ENCODE measurements at regions not wholly inside any gene's neighbourhood (a gene's known extent, or its start where the extent isn't known, plus 50 kb on each side); places are given as distances from the start of the nearest gene placed in this dataset.

DNA sequence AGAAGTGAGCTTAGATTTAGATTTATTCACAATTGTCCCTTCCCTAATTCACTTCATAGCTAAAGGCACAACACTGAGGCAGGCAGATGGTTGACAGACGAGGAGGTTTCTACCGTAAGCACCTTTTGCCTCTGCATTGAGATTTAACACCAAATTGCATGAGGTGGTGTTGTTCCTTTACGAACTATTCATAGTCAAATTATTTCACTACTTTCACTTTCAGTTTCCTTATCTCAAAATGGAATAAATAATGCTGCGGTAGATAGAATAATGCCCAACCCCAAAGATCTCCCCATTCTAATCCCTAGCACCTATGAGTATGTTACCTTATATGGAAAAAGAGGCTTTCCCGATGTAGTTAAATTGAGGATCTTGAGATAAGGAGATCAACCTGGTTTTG is 58.9 kb upstream of the LINC00305 start:
- H3K9me3 ChIP-seq (ENCODE audit: insufficient read depth, low read depth, low read length) = no peaks in the 10 kb centered on the region
- no peak overlapping the region for H3K9ac ChIP-seq (ENCODE audit: low read length)
- no peak overlapping the region for H3K4ac ChIP-seq (ENCODE audit: low read depth, low read length)
- no peak overlapping the region for H3K18ac ChIP-seq (ENCODE audit: low read length)
- no peak overlapping the region for H2AK5ac ChIP-seq (ENCODE audit: low read length)
- H3K23ac ChIP-seq (ENCODE audit: low read length) = no peak overlapping the region
- H3K79me2 ChIP-seq (ENCODE audit: control insufficient read depth, insufficient read depth, low read length, poor library complexity) = no peaks in the 10 kb centered on the region
- H4K8ac ChIP-seq (ENCODE audit: low read depth, low read length) = no peak overlapping the region
- no CpG with 5 or more reads among the region's 5 CpGs for WGBS (ENCODE audit: extremely low coverage, insufficient coverage, insufficient read length)
- peaks cover 5% of the 10 kb centered on the region for H3K79me1 ChIP-seq (ENCODE audit: low read length)
- H4K91ac ChIP-seq (ENCODE audit: low read depth, low read length) = no peak overlapping the region
- H3K27ac ChIP-seq (ENCODE audit: low read depth, low read length) = no peak overlapping the region
- H3K4me3 ChIP-seq (ENCODE audit: low read depth, low read length) = no peak overlapping the region
- H3K14ac ChIP-seq (ENCODE audit: low read length) = no peak overlapping the region
- H2AFZ ChIP-seq (ENCODE audit: insufficient read depth, low read length, poor library complexity) = no peak overlapping the region
- no peaks in the 10 kb centered on the region for H3K36me3 ChIP-seq (ENCODE audit: control insufficient read depth in 1 of 2, insufficient read depth in 2 of 2, low read length in 2 of 2)
- H4K12ac ChIP-seq (ENCODE audit: low read depth, low read length) = no peak overlapping the region
- H3K27me3 ChIP-seq (ENCODE audit: insufficient read depth, low read length) = no peaks in the 10 kb centered on the region
- no peak overlapping the region for H3K4me2 ChIP-seq (ENCODE audit: low read length)
- DNase-seq = no peak
- H2BK12ac ChIP-seq (ENCODE audit: low read length) = peak overlapping the region; percentile 30
- peaks cover 8 to 15% of the 10 kb centered on the region in 2 experiments for H3K4me1 ChIP-seq (ENCODE audit: control insufficient read depth in 1 of 2, insufficient read depth in 2 of 2, low read length in 2 of 2)
- H2BK120ac ChIP-seq (ENCODE audit: insufficient read depth, low read length, poor library complexity) = no peak overlapping the region
- H2BK5ac ChIP-seq (ENCODE audit: low read depth, low read length, poor library complexity) = no peak overlapping the region

DNA sequence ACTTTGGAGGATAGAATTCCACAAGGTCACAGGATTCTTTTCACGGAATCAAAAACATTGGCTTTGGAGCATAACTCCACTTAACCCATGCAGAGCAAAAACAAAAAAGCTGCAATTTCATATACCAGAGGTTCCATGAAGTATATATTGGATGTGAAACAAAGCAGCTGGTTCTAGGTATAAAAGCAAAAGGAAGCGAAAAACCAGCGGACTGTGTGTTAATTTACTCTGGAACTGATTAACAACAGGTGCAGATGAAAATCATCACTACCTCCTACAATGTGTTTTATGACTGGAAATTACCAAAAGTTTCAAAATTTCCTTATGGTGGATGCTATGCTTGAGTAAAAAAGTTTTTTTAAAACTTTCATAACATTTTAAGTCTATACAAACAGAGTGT is 54.4 kb upstream of the LINC00305 start:
- no peak overlapping the region for H3K4ac ChIP-seq (ENCODE audit: low read depth, low read length)
- no peak overlapping the region for H3K9ac ChIP-seq (ENCODE audit: low read length)
- no peak overlapping the region for H2BK12ac ChIP-seq (ENCODE audit: low read length)
- H3K4me3 ChIP-seq (ENCODE audit: low read depth, low read length) = no peak overlapping the region
- no peak overlapping the region for H3K23ac ChIP-seq (ENCODE audit: low read length)
- H4K91ac ChIP-seq (ENCODE audit: low read depth, low read length) = no peak overlapping the region
- H3K27ac ChIP-seq (ENCODE audit: low read depth, low read length) = peak overlapping the region; percentile 92
- H2AFZ ChIP-seq (ENCODE audit: insufficient read depth, low read length, poor library complexity) = no peak overlapping the region
- H3K36me3 ChIP-seq (ENCODE audit: control insufficient read depth in 1 of 2, insufficient read depth in 2 of 2, low read length in 2 of 2) = no peaks in the 10 kb centered on the region
- peaks cover 14% of the 10 kb centered on the region for H3K79me1 ChIP-seq (ENCODE audit: low read length)
- no peak overlapping the region for H3K14ac ChIP-seq (ENCODE audit: low read length)
- H2BK5ac ChIP-seq (ENCODE audit: low read depth, low read length, poor library complexity) = no peak overlapping the region
- H3K18ac ChIP-seq (ENCODE audit: low read length) = no peak overlapping the region
- no peaks in the 10 kb centered on the region for H3K79me2 ChIP-seq (ENCODE audit: control insufficient read depth, insufficient read depth, low read length, poor library complexity)
- no peaks in the 10 kb centered on the region for H3K27me3 ChIP-seq (ENCODE audit: insufficient read depth, low read length)
- no peak overlapping the region for H4K8ac ChIP-seq (ENCODE audit: low read depth, low read length)
- no peak overlapping the region for H2BK120ac ChIP-seq (ENCODE audit: insufficient read depth, low read length, poor library complexity)
- WGBS (ENCODE audit: extremely low coverage, insufficient coverage, insufficient read length) = no CpG with 5 or more reads among the region's 3 CpGs
- H2AK5ac ChIP-seq (ENCODE audit: low read length) = no peak overlapping the region
- H3K9me3 ChIP-seq (ENCODE audit: insufficient read depth, low read depth, low read length) = no peaks in the 10 kb centered on the region
- peak overlapping the region; percentile 25 for H3K4me2 ChIP-seq (ENCODE audit: low read length)
- H3K4me1 ChIP-seq (ENCODE audit: control insufficient read depth in 1 of 2, insufficient read depth in 2 of 2, low read length in 2 of 2) = peaks cover 14 to 17% of the 10 kb centered on the region in 2 experiments
- no peak for DNase-seq
- no peak overlapping the region for H4K12ac ChIP-seq (ENCODE audit: low read depth, low read length)

- Histone ChIP-seq H3K23ac (ENCODE audit: low read length) (no peak overlapping the region), H2BK120ac (ENCODE audit: insufficient read depth, low read length, poor library complexity) (peak overlapping the region; percentile 2), H2BK12ac (ENCODE audit: low read length) (no peak overlapping the region), H3K9ac (ENCODE audit: low read length) (no peak overlapping the region), H4K12ac (ENCODE audit: low read depth, low read length) (no peak overlapping the region), H2AK5ac (ENCODE audit: low read length) (no peak overlapping the region), H4K8ac (ENCODE audit: low read depth, low read length) (no peak overlapping the region), H3K14ac (ENCODE audit: low read length) (no peak overlapping the region), H4K91ac (ENCODE audit: low read depth, low read length) (no peak overlapping the region), H3K4me2 (ENCODE audit: low read length) (peak overlapping the region; percentile 25), H3K18ac (ENCODE audit: low read length) (no peak overlapping the region), H3K4me1 (ENCODE audit: control insufficient read depth in 1 of 2, insufficient read depth in 2 of 2, low read length in 2 of 2) (peaks cover 14 to 15% of the 10 kb centered on the region in 2 experiments), H3K4me3 (ENCODE audit: low read depth, low read length) (no peak overlapping the region), H3K79me2 (ENCODE audit: control insufficient read depth, insufficient read depth, low read length, poor library complexity) (no peaks in the 10 kb centered on the region), H3K27ac (ENCODE audit: low read depth, low read length) (peak overlapping the region; percentile 92), H3K27me3 (ENCODE audit: insufficient read depth, low read length) (no peaks in the 10 kb centered on the region), H2BK5ac (ENCODE audit: low read depth, low read length, poor library complexity) (peak overlapping the region; percentile 52), H2AFZ (ENCODE audit: insufficient read depth, low read length, poor library complexity) (no peak overlapping the region), H3K4ac (ENCODE audit: low read depth, low read length) (no peak overlapping the region), H3K9me3 (ENCODE audit: insufficient read depth, low read depth, low read length) (no peaks in the 10 kb centered on the region), H3K36me3 (ENCODE audit: control insufficient read depth in 1 of 2, insufficient read depth in 2 of 2, low read length in 2 of 2) (no peaks in the 10 kb centered on the region), H3K79me1 (ENCODE audit: low read length) (peaks cover 12% of the 10 kb centered on the region)
- peak; percentile 36 to 47 for DNase-seq
- no CpG with 5 or more reads among the region's 7 CpGs for WGBS (ENCODE audit: extremely low coverage, insufficient coverage, insufficient read length)
Observed at GRCh38 chr18:64202863-64203262, 54.0 kb upstream of the LINC00305 start.

- no CpG with 5 or more reads among the region's 6 CpGs for WGBS (ENCODE audit: extremely low coverage, insufficient coverage, insufficient read length)
- Histone ChIP-seq H3K9me3 (ENCODE audit: insufficient read depth, low read depth, low read length) (no peaks in the 10 kb centered on the region), H3K36me3 (ENCODE audit: control insufficient read depth in 1 of 2, insufficient read depth in 2 of 2, low read length in 2 of 2) (no peaks in the 10 kb centered on the region), H2BK12ac (ENCODE audit: low read length) (no peak overlapping the region), H3K4me2 (ENCODE audit: low read length) (peak overlapping the region; percentile 25), H2AK5ac (ENCODE audit: low read length) (no peak overlapping the region), H2BK120ac (ENCODE audit: insufficient read depth, low read length, poor library complexity) (peak overlapping the region; percentile 2), H3K4me1 (ENCODE audit: control insufficient read depth in 1 of 2, insufficient read depth in 2 of 2, low read length in 2 of 2) (peaks cover 13 to 15% of the 10 kb centered on the region in 2 experiments), H3K79me1 (ENCODE audit: low read length) (peaks cover 12% of the 10 kb centered on the region), H2BK5ac (ENCODE audit: low read depth, low read length, poor library complexity) (peak overlapping the region; percentile 52), H4K8ac (ENCODE audit: low read depth, low read length) (no peak overlapping the region), H3K18ac (ENCODE audit: low read length) (no peak overlapping the region), H3K9ac (ENCODE audit: low read length) (no peak overlapping the region), H3K4me3 (ENCODE audit: low read depth, low read length) (no peak overlapping the region), H3K4ac (ENCODE audit: low read depth, low read length) (no peak overlapping the region), H3K27ac (ENCODE audit: low read depth, low read length) (peak overlapping the region; percentile 92), H2AFZ (ENCODE audit: insufficient read depth, low read length, poor library complexity) (no peak overlapping the region), H3K23ac (ENCODE audit: low read length) (no peak overlapping the region), H3K14ac (ENCODE audit: low read length) (no peak overlapping the region), H4K12ac (ENCODE audit: low read depth, low read length) (no peak overlapping the region), H4K91ac (ENCODE audit: low read depth, low read length) (no peak overlapping the region), H3K27me3 (ENCODE audit: insufficient read depth, low read length) (no peaks in the 10 kb centered on the region), H3K79me2 (ENCODE audit: control insufficient read depth, insufficient read depth, low read length, poor library complexity) (no peaks in the 10 kb centered on the region)
- DNase-seq = no peak
Observed at GRCh38 chr18:64202210-64202836, 53.4 kb upstream of the LINC00305 start.

Data from trophoblast cell (in vitro differentiated cells and primary cell).